GM12878 (cell line): ENCODE measurements at regions not wholly inside any gene's neighbourhood (a gene's known extent, or its start where the extent isn't known, plus 50 kb on each side); places are given as distances from the start of the nearest gene placed in this dataset.

Experiments
- ATAC-seq: fragments of 200-7000 bp; cut with Tn5 transposase; 3 replicates; pipeline ENCODE4 v1.9.1; 2020; ENCODE audit warnings: mild to moderate bottlenecking, moderate library complexity
- BruUV-seq: library from RNA; stranded (reverse); fragments of 400-500 nt; replicated peaks from 2 replicates; lab custom pipeline; 2021; lab: Mats Ljungman, UMichigan
- CTCF ChIA-PET: fragments of 300-600 bp; sonication (Branson Sonifier 250); formaldehyde crosslinking; extraction: SDS; loops from one replicate; lab custom pipeline; 2021; ENCODE audit warnings: inconsistent platforms; lab: Yijun Ruan, JAX
- POLR2A ChIA-PET: fragments of 350-600 bp; formaldehyde crosslinking; extraction: SDS; loops from one replicate; lab custom pipeline; 2021; ENCODE audit warnings: inconsistent platforms; lab: Charles Lee
- RAD21 ChIA-PET: fragments of 300-600 bp; sonication (Branson Sonifier 250); formaldehyde crosslinking; loops from one replicate; lab custom pipeline; 2023; ENCODE audit warnings: antibody characterized with exemption; ENCODE audit not compliant: unreplicated experiment; lab: Charles Lee
- SMC1A ChIA-PET: fragments of 300-600 bp; sonication (Branson Sonifier 250); formaldehyde crosslinking; loops from one replicate; lab custom pipeline; 2023; ENCODE audit not compliant: unreplicated experiment, uncharacterized antibody; lab: Charles Lee
- DNase-seq: peaks from one replicate; pipeline ENCODE4 v3.0.0-alpha.2; 2011; ENCODE audit warnings: low read depth, low spot score
- FAIRE-seq: peaks from 3 replicates; lab custom pipeline; 2011; peaks lifted over from hg19 to GRCh38; lab: Jason Lieb, UNC
- H2AFZ ChIP-seq: 2 replicates; pipeline ENCODE4 v1.6.0; 2011; ENCODE audit warnings: low read depth, low read length, control low read depth; ENCODE audit not compliant: control insufficient read depth
- H3K27ac ChIP-seq: 2 replicates; pipeline ENCODE4 v1.5.1; 2011; ENCODE audit warnings: control low read depth; ENCODE audit not compliant: control insufficient read depth, insufficient read depth
- H3K27me3 ChIP-seq, 2 experiments: replicated peaks in 1 of 2; 2 replicates each; pipeline versions ENCODE4 v1.6.0 to v1.6.1; 2011; ENCODE audit warnings: low read length in 1 of 2; ENCODE audit not compliant: control insufficient read depth in 2 of 2, insufficient read depth in 2 of 2
- H3K36me3 ChIP-seq, 2 experiments: 2 replicates each; pipeline ENCODE4 v1.5.1; 2011; ENCODE audit warnings: low read length in 1 of 2; ENCODE audit not compliant: control insufficient read depth in 2 of 2, insufficient read depth in 2 of 2
- H3K4me1 ChIP-seq: 2 replicates; pipeline ENCODE4 v1.6.1; 2011; ENCODE audit warnings: mild to moderate bottlenecking, low read length, moderate library complexity, mixed read lengths; ENCODE audit not compliant: control insufficient read depth, insufficient read depth
- H3K4me2 ChIP-seq: 2 replicates; pipeline ENCODE4 v1.6.0; 2011; ENCODE audit warnings: control low read depth; ENCODE audit not compliant: control insufficient read depth, insufficient read depth
- H3K4me3 ChIP-seq: fragments of 200-600 bp; sonication (generic); 2 replicates; pipeline ENCODE4 v1.5.1; 2016
- H3K79me2 ChIP-seq: 2 replicates; pipeline ENCODE4 v1.6.0; 2011; ENCODE audit warnings: low read length; ENCODE audit not compliant: control insufficient read depth, insufficient read depth
- H3K9ac ChIP-seq: 2 replicates; pipeline ENCODE4 v1.8.0; 2011; ENCODE audit warnings: low read length, control low read depth, mixed read lengths; ENCODE audit not compliant: control insufficient read depth, insufficient read depth
- H3K9me3 ChIP-seq: replicated peaks from 3 replicates; pipeline ENCODE4 v1.5.1; 2011; ENCODE audit warnings: mild to moderate bottlenecking, low read length; ENCODE audit not compliant: control insufficient read depth, insufficient read depth
- H4K20me1 ChIP-seq: 2 replicates; pipeline ENCODE4 v1.6.0; 2011; ENCODE audit not compliant: control insufficient read depth, insufficient read depth
- CREM ChIP-seq: IDR thresholded peaks from 2 replicates; pipeline ENCODE4 v1.6.1; 2014; ENCODE audit warnings: antibody characterized with exemption, low read depth
- EP300 ChIP-seq, 2 experiments: fragments of 150-350 bp in 1 of 2; IDR thresholded peaks; 2 replicates each; pipeline ENCODE4 v1.6.1; 2011 to 2012; ENCODE audit warnings: low read depth in 2 of 2, low read length in 2 of 2, borderline replicate concordance in 1 of 2, improper control_type of control experiment in 1 of 2, inconsistent platforms in 1 of 2; ENCODE audit not compliant: control insufficient read depth in 1 of 2
- FOXK2 ChIP-seq: fragments of 450-650 bp; IDR thresholded peaks from 2 replicates; pipeline ENCODE4 v1.6.1; 2017; ENCODE audit warnings: mild to moderate bottlenecking, moderate library complexity
- HDAC6 ChIP-seq: fragments of 200-600 bp; sonication (generic); IDR thresholded peaks from one replicate; pipeline ENCODE4 v1.8.0; 2017; ENCODE audit warnings: antibody characterized with exemption; ENCODE audit not compliant: unreplicated experiment
- IKZF1 ChIP-seq: fragments of 450-650 bp; conservative IDR thresholded peaks from 2 replicates; pipeline ENCODE4 v1.6.1; 2017; ENCODE audit warnings: antibody characterized with exemption, mild to moderate bottlenecking
- MTA3 ChIP-seq: IDR thresholded peaks from 2 replicates; pipeline ENCODE4 v1.6.1; 2012; ENCODE audit warnings: low read length, inconsistent platforms, borderline replicate concordance
- POLR2AphosphoS5 ChIP-seq: IDR thresholded peaks from 2 replicates; pipeline ENCODE4 v1.6.1; 2011; ENCODE audit warnings: mild to moderate bottlenecking, low read length, inconsistent platforms
- SMAD1 ChIP-seq: fragments of 450-650 bp; IDR thresholded peaks from 2 replicates; pipeline ENCODE4 v1.6.1; 2018; ENCODE audit warnings: mild to moderate bottlenecking, low read depth; ENCODE audit not compliant: partially characterized antibody
- SREBF2 ChIP-seq: IDR thresholded peaks from 2 replicates; pipeline ENCODE4 v1.6.1; 2012; ENCODE audit warnings: mild to moderate bottlenecking, low read length
- SRF ChIP-seq, 2 experiments: IDR thresholded peaks; 2 replicates each; pipeline ENCODE4 v1.6.1; 2011; ENCODE audit warnings: low read depth in 2 of 2, low read length in 2 of 2, mild to moderate bottlenecking in 1 of 2, moderate library complexity in 1 of 2
- STAT3 ChIP-seq: IDR thresholded peaks from 2 replicates; pipeline ENCODE4 v1.6.1; 2011; ENCODE audit warnings: low read depth, low read length, improper control_type of control experiment
- TCF3 ChIP-seq: IDR thresholded peaks from 2 replicates; pipeline ENCODE4 v1.6.1; 2012; ENCODE audit warnings: low read depth, mild to moderate bottlenecking, low read length, borderline replicate concordance; ENCODE audit not compliant: insufficient read depth
- ZZZ3 ChIP-seq: IDR thresholded peaks from 2 replicates; pipeline ENCODE4 v1.6.1; 2011; ENCODE audit warnings: low read depth; ENCODE audit not compliant: control insufficient read depth, insufficient read length
- WGBS: methylation state at CpG from one replicate; pipeline ENCODE4 v1.1.6; 2016; ENCODE audit warnings: low lambda C conversion rate; ENCODE audit not compliant: insufficient replicate concordance, insufficient coverage; ENCODE audit errors: missing lambda C conversion rate; 5-methylcytosine and 5-hydroxymethylcytosine counted together
- in situ Hi-C: fragments of 300-500 bp; cut with MboI; formaldehyde crosslinking; loops from 9 replicates; pipeline ENCODE4 v1.14.3; 2018; ENCODE audit warnings: mixed read lengths
- intact Hi-C: fragments of 100-400 bp; cut with micrococcal nuclease; formaldehyde crosslinking; loops from one replicate; pipeline ENCODE4 v1.14.2; 2022; ENCODE audit not compliant: unreplicated experiment
- TF ChIP-seq, protein P1 (sequence below): IDR thresholded peaks from 2 replicates; pipeline ENCODE4 v1.6.1; 2011; ENCODE audit warnings: mild to moderate bottlenecking, low read depth, low read length, moderate library complexity; ENCODE audit not compliant: insufficient replicate concordance
- TF ChIP-seq, protein P2 (sequence below): fragments of 150-350 bp; IDR thresholded peaks from 2 replicates; pipeline ENCODE4 v1.6.1; 2014; ENCODE audit warnings: mild to moderate bottlenecking, low read depth, low read length
- TF ChIP-seq, protein P3 (sequence below): fragments of 450-650 bp; IDR thresholded peaks from 2 replicates; pipeline ENCODE4 v1.6.1; 2017; ENCODE audit warnings: mild to moderate bottlenecking, low read depth, inconsistent platforms; ENCODE audit not compliant: poor library complexity, severe bottlenecking

DNA sequence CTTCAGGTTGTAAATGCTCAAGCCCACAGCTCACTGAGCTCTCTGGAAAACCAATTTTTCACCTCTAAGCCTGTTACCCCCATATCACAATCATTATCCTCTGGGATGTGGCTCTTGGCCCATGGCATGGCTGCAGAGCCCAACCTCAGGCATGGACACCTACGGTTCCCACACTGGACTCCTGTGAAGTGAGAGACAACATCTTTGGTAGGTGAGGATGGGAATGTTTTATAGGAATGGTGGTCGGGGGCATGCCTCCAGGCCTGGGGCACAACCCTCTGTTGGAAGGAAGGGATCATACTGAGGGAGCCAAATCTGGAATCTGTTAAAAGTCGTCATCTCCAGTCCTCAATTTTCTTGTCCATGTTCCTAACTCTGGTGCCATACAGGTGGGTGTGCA, 179.1 kb downstream of the FOXD2 start:
- ChIA-PET RAD21 (no interaction called here), SMC1A (no interaction called here), POLR2A (no interaction called here), CTCF (no interaction called here)
- in situ Hi-C loops, result no loop called here
- DNase-seq (no peak), ATAC-seq (no peak), FAIRE-seq (no peak)
- Histone ChIP-seq H3K4me1 (no peaks in the 10 kb centered on the region), H3K9me3 (no peaks in the 10 kb centered on the region), H3K36me3 (no peaks in the 10 kb centered on the region), H4K20me1 (no peaks in the 10 kb centered on the region), H2AFZ (no peak overlapping the region), H3K27ac (no peak overlapping the region), H3K27me3 (no peaks in the 10 kb centered on the region), H3K79me2 (no peaks in the 10 kb centered on the region), H3K4me3 (no peak overlapping the region), H3K4me2 (no peak overlapping the region), H3K9ac (no peak overlapping the region)
- no TSS peak for BruUV-seq
- intact Hi-C loops, result no loop called here
- WGBS, result 31% methylated on average over 3 of the region's 3 CpGs
- no peak for TF ChIP-seq SREBF2
- TF ChIP-seq SRF (IDR thresholded peaks at IDR 0.05; ENCODE audit: low read depth in 2 of 2, low read length in 2 of 2), result no peak
- no peak for TF ChIP-seq IKZF1
- TF ChIP-seq HDAC6, result no peak
- no peak for TF ChIP-seq CREM
- TF ChIP-seq MTA3, result no peak
- no peak for TF ChIP-seq POLR2AphosphoS5
- TF ChIP-seq ZZZ3, result no peak
- TF ChIP-seq STAT3, result no peak
- TF ChIP-seq TCF3, result no peak
- TF ChIP-seq, protein P1, sequence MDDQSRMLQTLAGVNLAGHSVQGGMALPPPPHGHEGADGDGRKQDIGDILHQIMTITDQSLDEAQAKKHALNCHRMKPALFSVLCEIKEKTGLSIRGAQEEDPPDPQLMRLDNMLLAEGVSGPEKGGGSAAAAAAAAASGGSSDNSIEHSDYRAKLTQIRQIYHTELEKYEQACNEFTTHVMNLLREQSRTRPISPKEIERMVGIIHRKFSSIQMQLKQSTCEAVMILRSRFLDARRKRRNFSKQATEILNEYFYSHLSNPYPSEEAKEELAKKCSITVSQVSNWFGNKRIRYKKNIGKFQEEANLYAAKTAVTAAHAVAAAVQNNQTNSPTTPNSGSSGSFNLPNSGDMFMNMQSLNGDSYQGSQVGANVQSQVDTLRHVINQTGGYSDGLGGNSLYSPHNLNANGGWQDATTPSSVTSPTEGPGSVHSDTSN, result no peak
- no peak for TF ChIP-seq SMAD1
- TF ChIP-seq, protein P2, sequence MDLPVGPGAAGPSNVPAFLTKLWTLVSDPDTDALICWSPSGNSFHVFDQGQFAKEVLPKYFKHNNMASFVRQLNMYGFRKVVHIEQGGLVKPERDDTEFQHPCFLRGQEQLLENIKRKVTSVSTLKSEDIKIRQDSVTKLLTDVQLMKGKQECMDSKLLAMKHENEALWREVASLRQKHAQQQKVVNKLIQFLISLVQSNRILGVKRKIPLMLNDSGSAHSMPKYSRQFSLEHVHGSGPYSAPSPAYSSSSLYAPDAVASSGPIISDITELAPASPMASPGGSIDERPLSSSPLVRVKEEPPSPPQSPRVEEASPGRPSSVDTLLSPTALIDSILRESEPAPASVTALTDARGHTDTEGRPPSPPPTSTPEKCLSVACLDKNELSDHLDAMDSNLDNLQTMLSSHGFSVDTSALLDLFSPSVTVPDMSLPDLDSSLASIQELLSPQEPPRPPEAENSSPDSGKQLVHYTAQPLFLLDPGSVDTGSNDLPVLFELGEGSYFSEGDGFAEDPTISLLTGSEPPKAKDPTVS, result no peak
- TF ChIP-seq, protein P3, sequence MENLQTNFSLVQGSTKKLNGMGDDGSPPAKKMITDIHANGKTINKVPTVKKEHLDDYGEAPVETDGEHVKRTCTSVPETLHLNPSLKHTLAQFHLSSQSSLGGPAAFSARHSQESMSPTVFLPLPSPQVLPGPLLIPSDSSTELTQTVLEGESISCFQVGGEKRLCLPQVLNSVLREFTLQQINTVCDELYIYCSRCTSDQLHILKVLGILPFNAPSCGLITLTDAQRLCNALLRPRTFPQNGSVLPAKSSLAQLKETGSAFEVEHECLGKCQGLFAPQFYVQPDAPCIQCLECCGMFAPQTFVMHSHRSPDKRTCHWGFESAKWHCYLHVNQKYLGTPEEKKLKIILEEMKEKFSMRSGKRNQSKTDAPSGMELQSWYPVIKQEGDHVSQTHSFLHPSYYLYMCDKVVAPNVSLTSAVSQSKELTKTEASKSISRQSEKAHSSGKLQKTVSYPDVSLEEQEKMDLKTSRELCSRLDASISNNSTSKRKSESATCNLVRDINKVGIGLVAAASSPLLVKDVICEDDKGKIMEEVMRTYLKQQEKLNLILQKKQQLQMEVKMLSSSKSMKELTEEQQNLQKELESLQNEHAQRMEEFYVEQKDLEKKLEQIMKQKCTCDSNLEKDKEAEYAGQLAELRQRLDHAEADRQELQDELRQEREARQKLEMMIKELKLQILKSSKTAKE, result no peak
- no peak for TF ChIP-seq FOXK2
- TF ChIP-seq EP300 (IDR thresholded peaks at IDR 0.05; ENCODE audit: borderline replicate concordance in 1 of 2, control insufficient read depth in 1 of 2, low read depth in 2 of 2, low read length in 2 of 2), result no peak
